GM12865 (cell line): ENCODE measurements at regions not wholly inside any gene's neighbourhood (a gene's known extent, or its start where the extent isn't known, plus 50 kb on each side); places are given as distances from the start of the nearest gene placed in this dataset.

ENCODE experiments used
- DNase-seq: peaks from one replicate; pipeline ENCODE4 v3.0.0; 2010; ENCODE audit warnings: low read depth
- H3K4me3 ChIP-seq: 2 replicates; pipeline ENCODE4 v1.5.1; 2011; ENCODE audit warnings: mild to moderate bottlenecking, low read depth, low read length, control low read depth
- TF ChIP-seq, protein P1 (sequence below): IDR thresholded peaks from 2 replicates; pipeline ENCODE4 v1.5.1; 2011; ENCODE audit warnings: low read length, control low read depth, low read depth, inconsistent platforms; ENCODE audit not compliant: insufficient read depth; ENCODE audit errors: missing control alignments

GRCh38 chr20:40893610-40894236, 134.9 kb upstream of the TOP1 start:
- TF ChIP-seq, protein P1, sequence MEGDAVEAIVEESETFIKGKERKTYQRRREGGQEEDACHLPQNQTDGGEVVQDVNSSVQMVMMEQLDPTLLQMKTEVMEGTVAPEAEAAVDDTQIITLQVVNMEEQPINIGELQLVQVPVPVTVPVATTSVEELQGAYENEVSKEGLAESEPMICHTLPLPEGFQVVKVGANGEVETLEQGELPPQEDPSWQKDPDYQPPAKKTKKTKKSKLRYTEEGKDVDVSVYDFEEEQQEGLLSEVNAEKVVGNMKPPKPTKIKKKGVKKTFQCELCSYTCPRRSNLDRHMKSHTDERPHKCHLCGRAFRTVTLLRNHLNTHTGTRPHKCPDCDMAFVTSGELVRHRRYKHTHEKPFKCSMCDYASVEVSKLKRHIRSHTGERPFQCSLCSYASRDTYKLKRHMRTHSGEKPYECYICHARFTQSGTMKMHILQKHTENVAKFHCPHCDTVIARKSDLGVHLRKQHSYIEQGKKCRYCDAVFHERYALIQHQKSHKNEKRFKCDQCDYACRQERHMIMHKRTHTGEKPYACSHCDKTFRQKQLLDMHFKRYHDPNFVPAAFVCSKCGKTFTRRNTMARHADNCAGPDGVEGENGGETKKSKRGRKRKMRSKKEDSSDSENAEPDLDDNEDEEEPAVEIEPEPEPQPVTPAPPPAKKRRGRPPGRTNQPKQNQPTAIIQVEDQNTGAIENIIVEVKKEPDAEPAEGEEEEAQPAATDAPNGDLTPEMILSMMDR = no peak
- H3K4me3 ChIP-seq = no peak overlapping the region
- DNase-seq = no peak

DNA sequence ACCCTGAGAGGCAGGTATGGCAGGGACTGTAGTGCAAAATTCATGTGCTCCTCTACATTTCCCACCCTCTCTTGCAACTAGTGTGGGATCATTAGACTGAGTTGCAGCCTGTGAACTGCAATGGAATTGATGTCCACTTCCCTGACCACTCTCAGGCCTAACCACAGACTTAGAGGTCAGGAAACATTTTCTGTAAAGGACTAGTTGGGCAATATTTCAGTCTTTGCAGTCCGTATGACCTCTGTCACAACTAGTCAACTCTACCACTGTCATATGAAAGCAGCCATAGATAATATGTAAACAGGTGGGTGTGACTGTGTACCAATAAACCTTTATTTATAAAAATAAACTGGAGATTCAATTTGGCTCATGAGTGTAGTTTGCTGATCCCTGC, 134.4 kb upstream of the TOP1 start:
- DNase-seq = no peak
- TF ChIP-seq, protein P1 = no peak
- no peak overlapping the region for H3K4me3 ChIP-seq

DNA sequence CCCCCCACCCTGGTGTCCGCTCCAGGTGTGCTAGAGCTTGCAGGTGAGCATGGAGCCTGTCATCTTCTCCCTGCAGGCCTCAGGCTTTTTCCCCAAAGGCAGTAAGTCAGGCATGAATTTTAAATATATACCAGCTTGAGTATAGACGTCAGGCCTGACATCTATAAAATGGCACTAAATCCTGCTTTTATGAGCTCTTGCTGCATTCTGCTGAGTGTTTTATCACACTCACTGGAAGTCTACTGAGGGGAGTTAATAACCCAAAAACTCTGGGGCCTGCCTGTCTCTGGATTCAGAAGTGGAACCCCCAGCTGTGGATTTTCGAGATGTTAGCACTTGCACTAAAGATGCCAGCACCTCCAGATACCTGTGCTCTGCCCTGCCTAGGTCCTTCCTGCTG, 133.4 kb upstream of the TOP1 start:
- no peak overlapping the region for H3K4me3 ChIP-seq
- TF ChIP-seq, protein P1 = no peak
- DNase-seq = no peak

GRCh38 chr20:40896814-40897700, 131.6 kb upstream of the TOP1 start:
- no peak overlapping the region for H3K4me3 ChIP-seq
- TF ChIP-seq, protein P1 = no peak
- no peak for DNase-seq

- no peak for DNase-seq
- H3K4me3 ChIP-seq = no peak overlapping the region
- TF ChIP-seq, protein P1 = no peak
Observed at GRCh38 chr20:40899344-40899743, 129.3 kb upstream of the TOP1 start.

- no peak overlapping the region for H3K4me3 ChIP-seq
- no peak for DNase-seq
- TF ChIP-seq, protein P1 = no peak
Observed at GRCh38 chr20:40900666-40901215, 127.9 kb upstream of the TOP1 start.
